ENCODE measurements at regions not wholly inside any gene's neighbourhood (a gene's known extent, or its start where the extent isn't known, plus 50 kb on each side); places are given as distances from the start of the nearest gene placed in this dataset.
"Not testable (repeated sequence)": the region's sequence is repeated elsewhere in the genome, so short reads cannot be mapped to it uniquely, and the experiment has no call there.

DNA sequence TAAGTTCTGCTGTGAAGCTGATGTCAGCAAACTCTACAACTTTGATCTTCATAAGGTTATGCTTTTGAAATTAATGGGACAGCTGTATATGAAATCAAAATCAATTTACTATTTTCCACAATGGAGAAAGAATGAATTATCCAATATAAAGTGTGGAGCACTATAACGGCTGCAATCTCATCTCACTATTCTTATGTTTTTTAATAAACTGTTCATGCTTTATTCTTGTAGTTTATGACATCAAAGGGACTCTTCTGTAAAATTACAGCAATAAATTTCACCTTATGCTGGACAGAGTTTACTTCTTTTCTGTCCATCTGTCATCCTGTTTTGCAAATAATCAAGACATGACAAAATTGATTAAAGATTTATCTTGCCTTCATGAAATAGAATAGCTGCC is 192.5 kb downstream of the TECRL start:
- no peak for DNase-seq

DNA sequence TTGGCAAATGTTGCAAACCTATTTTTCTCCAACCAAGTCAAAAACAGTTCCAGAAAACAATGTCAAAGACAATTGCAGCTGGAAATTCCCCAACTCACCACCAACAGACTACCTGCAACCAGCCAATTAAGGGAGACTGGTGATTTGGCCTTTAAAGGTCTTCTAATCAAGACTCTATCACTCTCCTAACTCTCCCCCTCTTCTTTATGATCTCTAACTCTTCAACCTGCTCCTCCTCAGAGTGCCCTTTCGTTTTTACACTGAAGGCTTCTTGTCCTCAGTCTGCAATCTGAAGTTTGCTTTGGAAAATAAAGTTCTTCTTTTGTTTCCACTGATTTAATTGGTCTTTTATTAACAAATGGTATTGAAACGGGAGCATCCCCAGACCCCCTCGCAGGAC is 203.9 kb downstream of the TECRL start:
- no peak for DNase-seq

DNA sequence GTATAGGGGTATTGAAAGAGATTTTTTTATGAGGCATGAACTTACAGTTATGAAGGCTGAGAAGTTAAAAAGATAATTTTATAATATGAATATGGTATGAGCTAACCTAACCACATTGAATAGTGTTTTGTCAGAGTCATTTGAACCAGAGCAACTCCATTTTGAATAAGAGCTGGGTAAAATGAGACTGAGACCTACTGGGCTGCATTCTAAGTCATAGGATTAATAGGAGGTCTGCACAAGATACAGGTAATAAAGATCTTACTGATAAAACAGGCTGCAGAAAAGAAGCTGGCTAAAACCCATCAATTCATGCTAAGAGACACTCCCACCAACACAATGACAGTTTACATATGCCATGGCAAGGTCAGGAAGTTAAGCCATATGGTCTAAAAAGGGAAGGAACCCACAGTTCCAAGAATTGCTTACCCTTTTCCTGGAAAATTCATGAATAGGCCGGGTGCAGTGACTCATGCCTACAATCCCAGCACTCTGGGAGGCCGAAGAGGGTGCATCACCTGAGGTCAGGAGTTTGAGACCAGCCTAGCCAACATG is 209.2 kb downstream of the TECRL start:
- DNase-seq: no peak

DNA sequence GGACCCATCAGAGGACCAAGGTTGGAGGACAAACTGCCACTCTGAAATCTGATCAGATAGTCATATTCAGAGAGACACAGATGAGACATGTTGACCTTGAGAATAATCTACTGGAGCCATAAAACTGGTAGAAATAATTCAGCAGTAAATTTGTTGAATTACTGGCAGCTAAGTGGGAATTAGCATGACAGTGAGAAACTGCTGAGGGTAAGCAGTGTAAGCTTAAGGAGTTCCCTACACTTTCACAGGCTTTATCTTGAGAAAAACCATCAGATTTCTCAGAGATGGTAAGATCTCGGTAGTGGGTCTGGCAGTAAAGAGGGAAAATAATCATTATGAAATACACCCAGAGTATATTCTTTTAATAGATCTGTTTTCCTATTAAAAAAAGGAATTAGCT is 213.7 kb downstream of the TECRL start:
- no peak for DNase-seq

DNA sequence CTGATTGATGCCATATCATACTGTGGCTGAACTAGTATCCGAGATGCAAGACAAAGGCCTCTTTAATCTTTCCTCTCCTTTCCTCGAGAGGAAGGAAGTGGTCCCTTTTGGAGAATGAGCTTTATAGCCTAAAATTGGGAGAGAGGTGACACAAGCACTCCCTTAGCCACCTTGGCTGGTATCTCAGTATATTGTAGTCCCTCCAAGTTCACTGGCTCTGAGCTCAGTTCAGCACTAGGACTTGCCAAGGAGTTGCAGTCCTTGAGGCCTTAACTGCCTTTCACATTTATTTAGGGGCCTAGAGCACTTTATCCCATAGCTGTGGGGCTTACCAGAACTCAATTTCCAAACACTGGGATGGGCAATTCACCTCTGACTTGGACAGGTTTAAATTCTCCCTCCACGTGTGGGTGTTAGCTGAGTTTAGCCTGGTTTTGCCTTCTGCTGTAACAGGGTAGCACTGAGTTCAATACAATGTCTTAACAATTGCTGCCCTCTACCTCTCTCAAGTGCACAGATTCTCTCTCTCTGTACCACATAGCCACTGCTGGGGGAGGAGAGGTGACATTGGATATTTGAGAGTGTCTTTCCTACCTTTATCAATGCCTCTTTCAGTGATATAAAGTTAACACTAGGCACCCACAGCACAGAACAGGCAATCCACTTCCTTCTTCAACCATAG is 216.4 kb downstream of the TECRL start:
- DNase-seq: no peak

DNA sequence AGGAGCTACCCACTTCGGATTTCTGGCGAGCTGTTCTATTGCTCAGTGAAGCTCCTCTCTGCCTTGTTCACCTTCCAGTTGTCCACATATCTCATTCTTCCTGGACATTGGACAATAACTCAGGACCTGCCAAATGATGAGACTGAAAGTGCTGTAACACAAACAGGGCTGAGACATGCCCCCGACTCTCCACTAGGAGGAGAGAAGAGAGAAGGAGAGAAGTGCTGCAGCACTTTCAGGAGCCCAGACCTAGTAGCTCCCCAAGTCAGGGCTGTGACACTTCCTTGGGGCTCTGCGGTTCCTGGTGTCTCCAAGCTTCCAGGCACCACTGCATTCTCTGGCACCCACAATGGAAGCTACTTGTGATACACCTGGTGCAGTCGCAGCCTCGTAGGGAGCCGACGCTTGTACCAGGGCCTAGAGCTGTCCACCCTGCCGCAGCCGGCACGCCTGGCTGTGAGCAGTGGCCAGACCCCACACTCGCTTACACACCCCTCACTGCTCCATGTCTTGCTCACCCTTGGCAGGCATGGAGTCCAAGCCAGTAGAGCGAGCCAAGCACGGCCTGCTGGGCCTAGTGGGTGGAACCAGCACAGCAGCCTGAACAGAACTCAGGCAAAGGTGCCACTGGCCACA is 234.9 kb downstream of the TECRL start:
- DNase-seq: no peak

DNA sequence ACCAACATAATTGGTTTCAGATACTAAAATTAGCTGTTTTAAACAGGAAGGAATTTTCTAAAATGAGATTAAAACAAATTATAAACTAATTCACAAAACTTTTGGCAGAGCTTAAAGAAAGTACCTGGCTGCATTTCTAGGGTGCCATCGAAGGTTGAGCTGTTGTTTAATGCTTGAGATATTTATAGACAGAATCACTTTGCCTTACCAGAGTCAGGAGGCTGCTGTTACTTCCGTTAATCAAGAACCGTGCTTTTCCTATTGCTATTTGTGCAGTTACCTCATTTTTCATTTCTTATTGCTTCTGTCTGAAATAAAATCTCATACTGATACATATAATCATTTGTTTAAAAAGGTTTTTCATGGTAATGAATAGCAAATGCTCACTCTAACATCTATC is 242.9 kb downstream of the TECRL start:
- no peak for DNase-seq

DNA sequence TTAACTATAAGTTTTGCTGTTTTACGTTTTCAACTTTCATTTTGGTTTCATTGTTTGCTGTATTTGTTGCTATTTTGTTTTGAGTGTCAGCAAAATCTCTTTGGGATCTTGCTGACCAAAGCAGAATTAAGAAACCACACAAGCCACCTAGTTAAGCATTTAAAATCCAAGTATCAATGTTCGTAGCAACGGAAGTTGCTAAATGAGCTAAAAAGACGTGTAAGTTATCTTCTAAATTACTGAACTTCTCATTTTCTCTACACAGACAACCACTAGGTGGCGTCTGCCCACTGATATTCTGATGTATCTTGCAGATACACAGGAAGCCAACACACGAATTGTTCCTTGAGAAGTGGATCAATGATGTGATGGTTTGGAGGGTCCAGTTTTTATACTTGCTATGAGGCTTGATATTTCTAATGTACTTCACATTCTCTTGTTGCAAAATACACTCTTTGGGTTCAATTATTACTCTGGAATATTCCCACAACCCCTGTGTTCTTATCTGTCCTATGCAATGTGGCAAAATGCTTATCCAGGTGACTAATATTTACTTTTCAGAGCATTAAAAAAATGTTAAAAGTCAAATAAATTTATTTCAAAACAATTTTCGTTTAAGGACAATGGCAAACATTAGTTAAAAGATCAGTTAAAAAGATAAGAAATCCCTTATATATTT is 250.5 kb downstream of the TECRL start:
- no peak for DNase-seq

DNA sequence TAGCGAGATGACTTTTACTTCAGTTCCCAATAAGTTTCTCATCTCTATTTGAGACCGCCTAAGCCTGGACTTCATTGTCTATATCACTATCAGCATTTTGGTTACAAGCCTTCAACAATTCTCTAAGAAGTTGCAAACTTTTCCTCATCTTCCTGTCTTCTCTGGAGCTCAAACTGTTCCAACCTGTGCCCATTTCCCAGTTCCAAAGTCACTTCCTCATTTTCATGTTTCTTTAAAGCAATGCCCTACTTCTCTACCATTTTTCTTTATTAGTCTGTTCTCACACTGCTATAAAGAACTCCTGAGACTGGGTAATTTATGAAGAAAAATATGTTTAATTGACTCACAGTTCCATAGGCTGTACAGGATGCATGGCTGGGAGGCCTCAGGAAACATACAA is 251.9 kb downstream of the TECRL start:
- no peak for DNase-seq

DNA sequence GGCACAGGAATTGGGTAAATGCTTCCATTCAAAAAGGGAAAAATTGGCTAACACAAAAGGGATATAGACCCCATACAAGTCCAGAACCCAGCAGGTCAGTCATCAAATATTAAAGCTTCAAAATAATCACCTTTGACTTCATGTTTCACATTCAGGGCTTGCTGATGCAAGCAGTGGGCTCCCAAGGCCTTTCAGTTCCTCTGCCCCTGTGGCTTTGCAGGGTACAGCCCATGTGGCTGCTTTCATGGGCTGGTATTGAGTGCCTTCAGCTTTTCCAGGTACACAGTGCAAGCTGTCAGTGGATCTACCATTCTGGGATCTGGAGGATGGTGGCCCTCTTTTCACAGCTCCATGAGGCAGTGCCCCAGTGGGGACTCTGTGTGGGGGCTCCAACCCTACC is 253.0 kb downstream of the TECRL start:
- no peak for DNase-seq

DNA sequence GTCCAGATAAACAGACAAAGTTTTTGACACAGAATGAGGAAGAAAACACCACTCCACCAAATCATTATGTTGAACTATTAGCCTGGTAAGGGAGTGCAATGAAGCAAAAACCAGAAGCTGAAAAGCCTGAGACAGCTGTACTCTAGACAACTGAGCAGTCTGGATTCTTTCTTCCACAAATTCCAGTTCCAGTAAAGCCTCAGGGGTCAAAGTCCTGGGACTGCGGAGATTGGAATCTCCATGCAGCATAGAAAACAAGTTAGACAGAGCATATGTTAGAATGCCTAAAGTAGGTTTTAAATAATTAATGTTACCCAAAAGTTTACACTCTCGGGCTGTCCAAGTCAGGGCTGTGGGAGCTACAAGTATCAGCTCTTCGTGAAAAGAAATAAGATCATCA is 263.2 kb downstream of the TECRL start:
- no peak for DNase-seq

DNA sequence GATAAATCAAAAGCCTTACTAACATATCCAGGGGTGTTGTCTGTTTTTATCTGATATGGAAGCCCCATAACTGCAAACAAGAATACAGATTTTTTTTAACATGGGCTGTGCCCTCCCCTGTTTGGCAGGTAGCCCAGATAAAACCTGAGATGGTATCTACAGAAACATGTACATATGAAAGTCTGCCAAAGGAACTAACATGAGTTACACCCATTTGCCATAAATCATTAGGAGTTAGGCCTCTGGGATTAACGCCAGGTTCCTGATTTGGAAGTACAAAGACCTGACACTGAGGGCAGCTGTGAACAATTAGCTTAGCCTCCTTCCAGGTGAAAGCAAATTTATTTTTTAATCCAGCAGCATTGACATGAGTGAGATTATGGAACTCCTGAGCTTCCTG is 264.3 kb downstream of the TECRL start:
- DNase-seq: no peak

DNA sequence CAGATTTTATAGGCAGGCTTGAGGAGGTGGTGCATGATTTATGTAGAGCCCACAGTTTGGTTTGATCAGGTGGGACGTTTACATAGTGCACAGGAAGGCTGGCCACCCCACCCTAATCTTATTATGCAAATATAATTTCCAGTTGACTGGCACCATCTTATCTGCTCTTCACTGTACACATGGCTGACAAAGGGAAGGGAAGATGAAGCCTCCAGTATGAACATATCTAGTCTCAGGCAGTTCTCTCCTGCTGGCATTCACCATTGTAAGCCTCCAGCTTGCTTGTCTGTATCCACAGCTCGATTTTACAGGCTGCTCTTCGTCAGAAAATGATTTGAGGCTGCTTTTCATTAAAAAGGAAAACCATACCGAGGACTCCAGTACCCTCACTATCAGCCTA is 278.3 kb downstream of the TECRL start:
- DNase-seq: no peak

DNA sequence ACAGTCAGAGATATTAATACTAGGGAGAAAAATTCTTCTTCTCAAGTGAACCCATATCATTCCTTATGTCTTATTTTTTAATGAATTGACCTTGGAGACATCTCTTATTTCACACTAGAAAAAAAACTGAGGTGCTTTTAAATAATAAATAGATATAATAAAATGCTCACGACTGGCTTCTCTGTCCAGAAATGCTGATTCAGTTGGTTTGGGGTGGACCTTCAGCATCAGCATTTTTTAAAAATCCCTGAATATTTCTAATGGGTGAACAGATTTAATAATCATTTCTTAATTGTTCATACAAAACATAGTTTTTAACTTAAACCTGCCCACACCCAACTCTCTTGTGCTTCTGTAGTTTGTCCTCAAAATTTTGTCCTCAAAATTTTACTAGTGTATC is 283.9 kb downstream of the TECRL start:
- DNase-seq: no peak

DNA sequence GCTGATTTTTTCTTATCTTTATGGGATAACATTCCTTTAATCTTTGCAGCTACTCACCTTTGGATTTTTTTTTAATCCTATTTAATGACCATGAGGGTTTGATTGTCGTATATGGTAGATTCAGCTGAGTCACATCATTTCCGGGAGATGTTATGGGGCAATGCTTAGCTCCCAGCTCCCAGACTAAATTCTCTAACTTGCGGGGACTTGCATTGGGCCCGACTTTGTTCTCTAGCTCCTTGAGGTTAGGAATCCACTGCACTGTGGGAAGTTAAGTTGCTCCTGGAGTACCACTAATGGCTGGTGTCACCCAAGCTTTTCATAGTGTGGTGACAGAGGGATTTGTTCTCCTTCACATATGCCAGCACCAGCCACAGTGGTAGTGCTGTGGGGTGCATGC is 287.4 kb downstream of the TECRL start:
- DNase-seq: no peak

DNA sequence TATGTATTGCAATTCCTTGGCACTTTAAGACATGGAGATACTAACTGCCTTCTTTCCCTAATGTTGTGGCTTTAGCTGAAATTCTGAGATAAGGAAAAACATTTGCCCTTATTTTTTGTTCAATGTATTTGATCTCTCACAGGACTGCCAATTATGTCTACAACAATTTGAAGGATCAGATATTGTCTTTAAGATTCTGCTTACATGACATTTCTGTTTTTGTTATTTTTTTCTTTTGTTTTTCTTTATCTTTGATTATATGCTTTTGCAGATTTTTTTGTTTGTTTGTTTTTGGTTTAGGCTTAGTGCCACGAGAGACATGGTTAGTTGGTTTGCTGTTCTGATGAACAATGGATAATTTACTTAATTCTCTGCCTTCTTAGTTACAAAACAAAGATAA is 303.3 kb downstream of the TECRL start:
- no peak for DNase-seq

DNA sequence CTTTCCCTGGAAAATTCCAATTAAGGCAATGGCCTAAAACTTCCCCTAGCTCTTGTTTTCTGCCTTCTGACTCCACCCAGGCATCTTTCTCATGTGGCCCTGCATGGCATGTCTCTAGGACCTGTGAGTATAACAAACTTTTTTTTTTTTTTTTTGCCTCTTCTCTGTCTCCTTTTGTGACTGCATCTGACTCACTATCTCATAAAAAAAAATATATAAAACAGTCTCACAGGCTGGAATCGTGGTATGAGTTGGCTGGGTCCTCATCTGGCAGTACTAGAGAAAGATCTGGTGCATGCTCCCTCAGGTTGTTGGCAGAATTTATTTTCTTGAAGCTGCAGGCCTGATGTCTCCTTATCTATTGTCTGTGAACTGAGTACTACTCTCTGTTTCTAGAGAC is 313.9 kb downstream of the TECRL start:
- no peak for DNase-seq

DNA sequence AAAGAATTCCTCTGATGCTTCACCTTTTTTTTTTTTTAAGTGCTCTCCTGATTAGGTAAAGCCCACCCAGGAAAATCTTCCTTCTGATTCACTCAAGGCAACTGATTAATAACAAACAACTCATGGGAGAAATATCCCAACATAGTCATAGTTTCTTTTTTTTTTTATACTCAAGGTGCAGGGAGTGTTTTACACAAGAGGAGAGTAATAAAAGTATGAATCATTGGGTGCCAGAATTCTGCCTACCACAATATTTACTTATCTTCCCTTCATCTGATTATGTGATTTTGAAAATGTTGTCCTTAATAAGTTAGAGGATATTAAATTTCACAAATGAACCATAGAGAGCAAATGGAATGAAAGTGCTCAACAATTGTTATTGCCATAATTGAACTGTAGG is 329.9 kb downstream of the TECRL start:
- no peak for DNase-seq

DNA sequence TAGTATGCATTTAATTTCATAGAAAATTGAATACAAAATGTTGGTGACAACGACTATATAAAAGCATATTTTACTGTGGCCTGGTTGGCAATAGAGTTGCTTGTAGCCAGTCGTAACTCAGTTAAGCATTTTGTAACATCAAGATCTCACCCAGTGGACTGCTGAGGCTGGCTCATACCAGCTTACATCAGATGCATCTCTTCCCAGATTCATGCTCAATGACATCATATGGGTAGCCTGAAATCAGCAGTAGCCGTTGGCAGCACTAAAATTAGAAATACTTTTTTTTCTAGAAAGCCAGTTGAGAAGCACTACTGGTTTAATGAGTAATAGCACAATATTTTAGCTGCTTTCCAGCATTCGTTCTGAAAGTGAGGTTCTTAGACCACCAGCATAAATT is 341.2 kb downstream of the TECRL start:
- DNase-seq: no peak

DNA sequence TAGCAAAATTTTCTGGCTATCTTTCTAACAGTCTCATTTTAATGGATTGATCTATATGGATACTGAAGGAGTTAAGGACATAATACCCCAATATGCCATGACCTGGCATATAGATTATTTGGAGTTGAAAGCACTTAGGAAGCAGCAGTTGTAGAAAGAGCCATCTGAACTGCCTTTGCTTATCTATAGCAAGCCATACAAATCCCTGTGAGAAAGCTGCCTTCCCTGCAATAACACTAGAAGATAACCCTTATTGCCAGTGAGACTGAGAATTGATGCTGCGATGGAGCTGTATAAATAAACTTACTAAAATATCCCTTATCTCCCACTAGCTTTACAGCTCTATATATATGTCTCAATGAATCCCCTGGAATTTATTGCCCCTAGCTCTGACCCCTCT is 346.3 kb downstream of the TECRL start:
- no peak for DNase-seq

DNA sequence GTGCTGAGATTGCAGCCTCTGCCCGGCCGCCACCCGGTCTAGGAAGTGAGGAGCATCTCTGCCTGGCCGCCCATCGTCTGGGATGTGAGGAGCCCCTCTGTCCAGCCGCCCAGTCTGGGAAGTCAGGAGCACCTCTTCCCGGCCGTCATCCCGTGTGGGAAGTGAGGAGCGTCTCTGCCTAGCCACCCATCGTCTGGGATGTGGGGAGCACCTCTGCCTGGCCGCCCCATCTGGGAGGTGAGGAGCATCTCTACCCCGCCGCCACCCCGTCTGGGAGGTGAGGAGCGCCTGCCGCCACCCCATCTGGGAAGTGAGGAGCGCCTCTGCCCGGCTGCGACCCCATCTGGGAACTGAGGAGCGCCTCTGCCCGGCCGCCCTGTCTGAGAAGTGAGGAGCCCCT is 372.2 kb downstream of the TECRL start:
- not testable (repeated sequence) for DNase-seq

DNA sequence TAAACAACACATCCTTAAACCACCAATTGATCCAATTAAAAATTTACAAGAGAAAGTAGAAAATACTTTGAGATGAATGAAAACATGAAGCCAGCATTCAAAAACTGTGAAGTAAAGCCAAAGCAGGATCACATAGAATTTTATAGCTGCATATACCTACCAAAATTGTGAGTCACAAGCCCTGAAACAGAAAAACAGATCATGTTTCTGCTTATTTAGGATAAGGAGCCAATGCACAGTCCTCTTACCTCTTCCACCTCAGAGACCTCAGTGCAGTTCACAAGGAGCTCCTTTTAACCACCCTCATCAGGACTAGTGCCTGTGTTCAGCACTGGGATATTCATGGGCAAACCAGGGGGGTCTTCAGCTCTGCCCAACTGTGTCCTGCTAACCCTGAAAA is 386.7 kb downstream of the TECRL start:
- DNase-seq: no peak

DNA sequence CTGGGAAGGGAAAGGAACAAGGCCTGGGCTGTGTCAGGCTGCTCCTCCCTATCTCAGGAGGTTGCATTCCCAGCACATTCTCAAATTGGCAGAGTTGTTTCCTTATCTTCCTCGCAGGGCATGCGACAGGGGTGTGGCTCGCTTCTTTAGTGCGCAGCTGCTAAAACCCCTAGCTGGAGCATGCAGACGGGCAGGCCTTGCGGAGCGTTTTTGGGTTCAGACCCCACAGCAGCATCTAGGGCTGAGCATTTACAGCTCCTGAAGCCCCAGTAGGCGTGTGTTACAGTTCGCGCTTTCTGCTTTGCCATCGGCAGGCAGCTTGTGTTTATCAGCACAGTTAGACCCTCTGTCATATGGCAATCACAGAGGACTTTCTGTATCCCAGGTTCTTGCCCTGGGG is 392.4 kb downstream of the TECRL start:
- no peak for DNase-seq

DNA sequence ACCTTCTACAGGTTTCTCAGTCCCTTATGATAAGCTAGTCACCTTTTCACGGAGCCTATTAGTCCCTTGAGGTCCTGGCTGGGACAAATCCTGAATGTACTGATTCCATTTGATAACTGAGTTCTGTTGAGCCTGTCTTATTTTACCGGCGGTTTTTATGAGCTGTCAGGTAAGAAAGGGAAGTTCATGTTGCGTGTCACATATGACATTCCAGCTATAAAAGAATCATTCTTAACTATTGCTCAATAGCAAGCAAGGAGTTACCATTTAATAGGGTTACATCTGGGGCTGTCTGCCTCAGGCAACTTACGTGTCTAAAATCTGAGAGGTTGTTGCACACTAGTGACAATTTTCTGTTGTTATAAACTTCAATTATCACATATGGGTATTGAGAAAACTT is 394.6 kb downstream of the TECRL start:
- no peak for DNase-seq

Data from NCI-H2227 treated with DMSO at 0.1 percent for 48 hours (cell line).